ENCODE measurements at regions not wholly inside any gene's neighbourhood (a gene's known extent, or its start where the extent isn't known, plus 50 kb on each side); places are given as distances from the start of the nearest gene placed in this dataset.

DNA sequence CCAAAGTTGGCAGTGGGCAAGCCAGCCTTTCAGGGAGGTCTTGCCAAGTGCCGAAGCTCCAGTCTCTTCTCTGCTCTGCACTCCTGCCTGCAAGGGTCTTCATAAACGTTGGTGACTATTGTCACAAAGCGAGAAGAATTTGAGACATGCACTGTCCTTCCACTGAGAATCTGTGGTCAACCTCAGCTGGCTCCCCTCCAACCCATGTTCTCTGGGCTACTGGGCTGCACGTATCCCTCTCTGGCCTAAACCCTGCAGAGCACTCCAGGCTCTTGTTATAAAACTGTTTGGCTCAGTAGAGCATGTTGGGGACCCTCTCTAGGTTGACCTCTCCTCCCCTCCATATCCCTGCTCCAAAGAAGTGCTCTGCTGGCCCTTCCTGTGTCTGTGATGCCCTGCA is 260.4 kb upstream of the NFE2L3 start:
- TF ChIP-seq, protein P1, sequence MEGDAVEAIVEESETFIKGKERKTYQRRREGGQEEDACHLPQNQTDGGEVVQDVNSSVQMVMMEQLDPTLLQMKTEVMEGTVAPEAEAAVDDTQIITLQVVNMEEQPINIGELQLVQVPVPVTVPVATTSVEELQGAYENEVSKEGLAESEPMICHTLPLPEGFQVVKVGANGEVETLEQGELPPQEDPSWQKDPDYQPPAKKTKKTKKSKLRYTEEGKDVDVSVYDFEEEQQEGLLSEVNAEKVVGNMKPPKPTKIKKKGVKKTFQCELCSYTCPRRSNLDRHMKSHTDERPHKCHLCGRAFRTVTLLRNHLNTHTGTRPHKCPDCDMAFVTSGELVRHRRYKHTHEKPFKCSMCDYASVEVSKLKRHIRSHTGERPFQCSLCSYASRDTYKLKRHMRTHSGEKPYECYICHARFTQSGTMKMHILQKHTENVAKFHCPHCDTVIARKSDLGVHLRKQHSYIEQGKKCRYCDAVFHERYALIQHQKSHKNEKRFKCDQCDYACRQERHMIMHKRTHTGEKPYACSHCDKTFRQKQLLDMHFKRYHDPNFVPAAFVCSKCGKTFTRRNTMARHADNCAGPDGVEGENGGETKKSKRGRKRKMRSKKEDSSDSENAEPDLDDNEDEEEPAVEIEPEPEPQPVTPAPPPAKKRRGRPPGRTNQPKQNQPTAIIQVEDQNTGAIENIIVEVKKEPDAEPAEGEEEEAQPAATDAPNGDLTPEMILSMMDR (IDR thresholded peaks at IDR 0.05): no peak
- Mint-ChIP-seq H3K36me3 (ENCODE audit: low read depth) (no peaks in the 10 kb centered on the region), H3K4me3 (no peak overlapping the region), H3K27me3 (no peaks in the 10 kb centered on the region), H3K27ac (no peak overlapping the region), H3K9me3 (no peaks in the 10 kb centered on the region), H3K4me1 (ENCODE audit: low read depth) (peaks cover 31% of the 10 kb centered on the region)
- Histone ChIP-seq H3K4me1 (ENCODE audit: insufficient read depth, low read length) (peaks cover 25% of the 10 kb centered on the region), H3K4me3 (ENCODE audit: low read length) (no peak overlapping the region), H3K9me3 (ENCODE audit: control insufficient read depth in 1 of 2, insufficient read depth in 1 of 2, low read length in 2 of 2) (peaks cover 0 to 4% of the 10 kb centered on the region in 2 experiments), H3K27me3 (ENCODE audit: control insufficient read depth in 1 of 2, insufficient read depth in 2 of 2, low read length in 2 of 2) (no peaks in the 10 kb centered on the region), H3K27ac (ENCODE audit: low read depth in 1 of 2, low read length in 2 of 2) (no peak overlapping the region), H3K36me3 (ENCODE audit: insufficient read depth, low read length) (no peaks in the 10 kb centered on the region)
- CTCF ChIA-PET: interaction anchor here (2.0 to 4.4 kb wide), 3 partner anchors 169 to 1269 kb away, joined by 8 to 47 read pairs (median 12); no protein-coding TSS in a partner anchor
- ATAC-seq (ENCODE audit: poor library complexity) (no peak), DNase-seq (no peak)
- intact Hi-C loops (cut with DNase I, micrococcal nuclease): loop anchor here (5.0 to 10.0 kb wide), 8 partner anchors 311 to 791 kb away; partner anchors contain the start of genes CBX3 (in 2 of the 2), HNRNPA2B1 (in 2 of the 2) and SNX10 (in 1 of the 2)
- POLR2A ChIA-PET: interaction anchor here (1.1 kb wide), 1 partner anchor 306 kb away, joined by 3 read pairs; no protein-coding TSS in a partner anchor

DNA sequence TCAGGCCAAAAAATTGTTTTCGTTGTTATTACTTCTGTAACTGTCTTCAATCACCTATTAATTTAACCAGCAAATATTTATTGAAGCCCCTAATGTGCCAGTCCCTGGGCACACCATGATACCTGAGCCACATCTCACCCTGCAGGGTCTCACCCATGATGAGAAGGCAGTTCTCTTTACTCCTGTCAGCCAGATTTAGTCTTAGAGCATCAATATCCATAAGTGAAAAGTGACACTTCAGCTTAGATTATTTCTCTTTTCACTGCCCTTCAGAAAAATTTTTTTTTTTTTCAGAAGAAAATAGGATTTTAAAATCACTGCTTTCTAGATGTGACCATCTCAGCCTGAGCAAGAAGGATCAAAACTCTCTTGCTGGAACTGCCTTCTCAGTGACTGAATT is 258.6 kb upstream of the NFE2L3 start:
- Mint-ChIP-seq H3K36me3 (ENCODE audit: low read depth) (no peaks in the 10 kb centered on the region), H3K27me3 (no peaks in the 10 kb centered on the region), H3K4me1 (ENCODE audit: low read depth) (peaks cover 31% of the 10 kb centered on the region), H3K9me3 (no peaks in the 10 kb centered on the region), H3K27ac (no peak overlapping the region), H3K4me3 (peak overlapping the region; percentile 92)
- Histone ChIP-seq H3K4me3 (ENCODE audit: low read length) (peak overlapping the region; percentile 58), H3K27ac (ENCODE audit: low read depth in 1 of 2, low read length in 2 of 2) (no peak overlapping the region), H3K27me3 (ENCODE audit: control insufficient read depth in 1 of 2, insufficient read depth in 2 of 2, low read length in 2 of 2) (no peaks in the 10 kb centered on the region), H3K36me3 (ENCODE audit: insufficient read depth, low read length) (no peaks in the 10 kb centered on the region), H3K9me3 (ENCODE audit: control insufficient read depth in 1 of 2, insufficient read depth in 1 of 2, low read length in 2 of 2) (peaks cover 0 to 4% of the 10 kb centered on the region in 2 experiments), H3K4me1 (ENCODE audit: insufficient read depth, low read length) (peaks cover 25% of the 10 kb centered on the region)
- ChIA-PET CTCF (interaction anchor here (0.8 to 4.6 kb wide), 14 partner anchors 13 to 1270 kb away, joined by 3 to 47 read pairs (median 4); partner anchors contain the start of gene HOXA7), POLR2A (interaction anchor here (0.8 to 2.9 kb wide), 12 partner anchors 17 to 1268 kb away, joined by 3 to 20 read pairs (median 4); partner anchors contain the start of gene CBX3)
- TF ChIP-seq, protein P1 (IDR thresholded peaks at IDR 0.05): no peak
- DNase-seq: no peak
- no peak for ATAC-seq (ENCODE audit: poor library complexity)
- intact Hi-C loops (cut with DNase I, micrococcal nuclease): loop anchor here (1.0 to 10.0 kb wide), 9 partner anchors 309 to 789 kb away; partner anchors contain the start of genes CBX3 (in 2 of the 2), HNRNPA2B1 (in 2 of the 2) and SNX10 (in 1 of the 2)

- ChIA-PET CTCF (interaction anchor here (1.1 to 4.6 kb wide), 11 partner anchors 10 to 1282 kb away, joined by 3 to 47 read pairs (median 5); no protein-coding TSS in a partner anchor), POLR2A (interaction anchor here (1.1 to 2.9 kb wide), 5 partner anchors 38 to 1267 kb away, joined by 3 to 20 read pairs (median 5); partner anchors contain the start of gene CBX3)
- DNase-seq (peak in 8 of 14 experiments; percentile 10 to 72 (median 32)), ATAC-seq (ENCODE audit: poor library complexity) (peak; percentile 61)
- no peaks in the 10 kb centered on the region for H3K36me3 ChIP-seq (ENCODE audit: insufficient read depth, low read length)
- TF ChIP-seq, protein P1 (IDR thresholded peaks at IDR 0.05): no peak
- H3K9me3 ChIP-seq (ENCODE audit: control insufficient read depth in 1 of 2, insufficient read depth in 1 of 2, low read length in 2 of 2): peaks cover 0 to 4% of the 10 kb centered on the region in 2 experiments
- H3K27ac ChIP-seq (ENCODE audit: low read depth in 1 of 2, low read length in 2 of 2): no peak overlapping the region
- peak overlapping the region; percentile 72 for H3K4me3 Mint-ChIP-seq
- no peak overlapping the region for H3K4me3 ChIP-seq (ENCODE audit: low read length)
- no peaks in the 10 kb centered on the region for H3K36me3 Mint-ChIP-seq (ENCODE audit: low read depth)
- no peaks in the 10 kb centered on the region for H3K9me3 Mint-ChIP-seq
- peaks cover 31% of the 10 kb centered on the region for H3K4me1 Mint-ChIP-seq (ENCODE audit: low read depth)
- H3K27me3 Mint-ChIP-seq: no peaks in the 10 kb centered on the region
- H3K27ac Mint-ChIP-seq: no peak overlapping the region
- intact Hi-C loops (cut with DNase I, micrococcal nuclease): loop anchor here (2.0 to 10.0 kb wide), 9 partner anchors 55 to 788 kb away; partner anchors contain the start of genes CBX3 (in 2 of the 2), HNRNPA2B1 (in 2 of the 2) and SNX10 (in 1 of the 2)
- no peaks in the 10 kb centered on the region for H3K27me3 ChIP-seq (ENCODE audit: control insufficient read depth in 1 of 2, insufficient read depth in 2 of 2, low read length in 2 of 2)
- peaks cover 25% of the 10 kb centered on the region for H3K4me1 ChIP-seq (ENCODE audit: insufficient read depth, low read length)
Observed at GRCh38 chr7:25894002-25894901, 257.7 kb upstream of the NFE2L3 start.
